GM23338 (cell line): ENCODE measurements at regions not wholly inside any gene's neighbourhood (a gene's known extent, or its start where the extent isn't known, plus 50 kb on each side); places are given as distances from the start of the nearest gene placed in this dataset.

Source experiments
- ATAC-seq: fragments of 200-7000 bp; cut with Tn5 transposase; 3 replicates; pipeline ENCODE4 v1.9.1; 2020
- DNase-seq: peaks from one replicate; pipeline ENCODE4 v3.0.0-alpha.2; 2015; ENCODE audit warnings: low spot score
- H2AFZ ChIP-seq: fragments of 200-600 bp; sonication (generic); 2 replicates; pipeline ENCODE4 v1.8.0; 2016; ENCODE audit warnings: antibody characterized with exemption, mild to moderate bottlenecking, moderate library complexity
- H3F3A ChIP-seq: fragments of 200-600 bp; sonication (generic); replicated peaks from 2 replicates; pipeline ENCODE4 v1.8.0; 2017; ENCODE audit warnings: antibody characterized with exemption, mixed run types, low read depth
- H3K27ac ChIP-seq: fragments of 200-600 bp; sonication (generic); 2 replicates; pipeline ENCODE4 v1.6.1; 2016; ENCODE audit warnings: low read depth
- H3K27me3 ChIP-seq: fragments of 200-600 bp; sonication (generic); 2 replicates; pipeline ENCODE4 v1.8.0; 2016; ENCODE audit warnings: mild to moderate bottlenecking, mixed run types, moderate library complexity; ENCODE audit not compliant: insufficient read depth
- H3K36me3 ChIP-seq: fragments of 200-600 bp; sonication (generic); 2 replicates; pipeline ENCODE4 v1.8.0; 2016; ENCODE audit warnings: mild to moderate bottlenecking; ENCODE audit not compliant: insufficient read depth
- H3K4me1 ChIP-seq: fragments of 200-600 bp; sonication (generic); 2 replicates; pipeline ENCODE4 v1.8.0; 2016; ENCODE audit warnings: mild to moderate bottlenecking, moderate library complexity; ENCODE audit not compliant: insufficient read depth
- H3K4me2 ChIP-seq: fragments of 200-600 bp; sonication (generic); 2 replicates; pipeline ENCODE4 v1.7.1; 2017; ENCODE audit warnings: mixed run types
- H3K4me3 ChIP-seq: fragments of 200-600 bp; sonication (generic); 2 replicates; pipeline ENCODE4 v1.6.1; 2016; ENCODE audit warnings: mixed run types
- H3K79me2 ChIP-seq: fragments of 200-600 bp; sonication (generic); replicated peaks from 2 replicates; pipeline ENCODE4 v1.8.0; 2017; ENCODE audit warnings: mild to moderate bottlenecking; ENCODE audit not compliant: insufficient read depth
- H3K9me2 ChIP-seq: fragments of 200-600 bp; sonication (generic); 2 replicates; pipeline ENCODE4 v1.8.0; 2017; ENCODE audit not compliant: insufficient read depth
- H4K20me1 ChIP-seq: fragments of 200-600 bp; sonication (generic); replicated peaks from 2 replicates; pipeline ENCODE4 v1.8.0; 2017; ENCODE audit warnings: mild to moderate bottlenecking; ENCODE audit not compliant: insufficient read depth
- H3K27ac Mint-ChIP-seq: 2 replicates; pipeline ENCODE4 v1.8.0; 2020; ENCODE audit warnings: inconsistent platforms, mild to moderate bottlenecking, moderate library complexity, mixed read lengths
- H3K27me3 Mint-ChIP-seq: 3 replicates; pipeline ENCODE4 v1.8.0; 2022; ENCODE audit warnings: low read depth, mild to moderate bottlenecking, moderate library complexity, mixed read lengths, inconsistent platforms; ENCODE audit not compliant: insufficient read depth, poor library complexity
- H3K36me3 Mint-ChIP-seq: 3 replicates; pipeline ENCODE4 v1.8.0; 2021; ENCODE audit warnings: low read depth, mild to moderate bottlenecking, inconsistent platforms, moderate library complexity, mixed read lengths
- H3K4me1 Mint-ChIP-seq: 3 replicates; pipeline ENCODE4 v1.8.0; 2020; ENCODE audit warnings: mild to moderate bottlenecking, inconsistent platforms, mixed read lengths
- H3K4me3 Mint-ChIP-seq: 3 replicates; pipeline ENCODE4 v1.8.0; 2021; ENCODE audit warnings: moderate library complexity, mild to moderate bottlenecking, inconsistent platforms, mixed read lengths
- H3K9me3 Mint-ChIP-seq: 3 replicates; pipeline ENCODE4 v1.8.0; 2020; ENCODE audit warnings: moderate library complexity, mild to moderate bottlenecking, inconsistent platforms, mixed read lengths
- CREB1 ChIP-seq: fragments of 250-450 bp; sonication (Bioruptor Pico); IDR thresholded peaks from 2 replicates; pipeline ENCODE4 v1.5.0; 2020; ENCODE audit warnings: low read depth, mild to moderate bottlenecking, moderate library complexity
- EZH2 ChIP-seq: fragments of 200-600 bp; sonication (generic); IDR thresholded peaks from one replicate; pipeline ENCODE4 v1.8.0; 2017; ENCODE audit warnings: antibody characterized with exemption, mild to moderate bottlenecking, low read depth; ENCODE audit not compliant: unreplicated experiment
- EZH2phosphoT487 ChIP-seq: fragments of 200-600 bp; sonication (generic); IDR thresholded peaks from one replicate; pipeline ENCODE4 v1.8.1; 2018; ENCODE audit warnings: antibody characterized with exemption; ENCODE audit not compliant: unreplicated experiment
- JUNB ChIP-seq: IDR thresholded peaks from one replicate; pipeline ENCODE4 v1.6.1; 2016; ENCODE audit warnings: antibody characterized with exemption; ENCODE audit not compliant: unreplicated experiment
- NANOG ChIP-seq: IDR thresholded peaks from 2 replicates; pipeline ENCODE4 v1.6.1; 2016; ENCODE audit warnings: antibody characterized with exemption, borderline replicate concordance
- POLR2AphosphoS5 ChIP-seq: IDR thresholded peaks from 2 replicates; pipeline ENCODE4 v1.6.1; 2016; ENCODE audit warnings: antibody characterized with exemption, low read depth
- STAT1 ChIP-seq: IDR thresholded peaks from one replicate; pipeline ENCODE4 v1.6.1; 2016; ENCODE audit warnings: antibody characterized with exemption; ENCODE audit not compliant: unreplicated experiment
- ZNF114 ChIP-seq: fragments of 250-450 bp; sonication (Bioruptor Pico); IDR thresholded peaks from 2 replicates; pipeline ENCODE4 v1.5.0; 2020; ENCODE audit warnings: mild to moderate bottlenecking, moderate library complexity
- ZNF331 ChIP-seq: fragments of 250-450 bp; sonication (Bioruptor Pico); IDR thresholded peaks from 2 replicates; pipeline ENCODE4 v1.5.0; 2020; ENCODE audit warnings: low read depth, mild to moderate bottlenecking, moderate library complexity
- TF ChIP-seq, protein P1 (sequence below): fragments of 250-450 bp; sonication (Bioruptor Pico); IDR thresholded peaks from 2 replicates; pipeline ENCODE4 v1.5.0; 2020; ENCODE audit warnings: mild to moderate bottlenecking, moderate library complexity
- TF ChIP-seq, protein P2 (sequence below): IDR thresholded peaks from 2 replicates; pipeline ENCODE4 v1.6.1; 2016; ENCODE audit warnings: antibody characterized with exemption
- TF ChIP-seq, protein P3 (sequence below), 2 experiments: fragments of 200-600 bp in 1 of 2; sonication (generic) in 1 of 2; conservative IDR thresholded peaks; 2 replicates each; pipeline versions ENCODE4 v1.5.1 to v1.6.1; 2016 to 2017; ENCODE audit warnings: antibody characterized with exemption in 2 of 2, low read depth in 2 of 2, mild to moderate bottlenecking in 2 of 2, moderate library complexity in 1 of 2
- TF ChIP-seq, protein P4 (sequence below): IDR thresholded peaks from one replicate; pipeline ENCODE4 v1.6.1; 2018; ENCODE audit warnings: antibody characterized with exemption; ENCODE audit not compliant: unreplicated experiment

DNA sequence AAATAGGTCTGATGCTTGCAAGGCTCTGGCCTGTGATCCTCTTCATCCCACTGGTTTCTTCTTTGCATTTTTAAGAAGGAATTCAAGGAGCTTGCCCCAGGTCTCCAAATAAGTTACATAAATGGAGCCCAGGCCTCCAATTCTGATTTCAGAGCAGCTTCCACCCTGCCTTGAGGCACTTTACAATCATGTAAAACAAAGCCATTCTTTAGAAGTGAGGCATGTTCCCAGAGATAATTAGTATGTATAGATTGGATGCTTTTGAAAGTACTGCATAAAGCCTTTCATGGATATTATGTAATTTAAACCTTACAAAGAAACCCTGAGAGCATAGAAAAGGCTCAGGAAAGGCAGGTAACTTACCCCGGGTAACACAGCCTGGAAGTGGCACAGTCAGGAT lies 466.5 kb downstream of the MIAT start:
- Mint-ChIP-seq H3K9me3 (no peaks in the 10 kb centered on the region), H3K4me1 (no peaks in the 10 kb centered on the region), H3K27me3 (no peaks in the 10 kb centered on the region), H3K27ac (no peak overlapping the region), H3K36me3 (no peaks in the 10 kb centered on the region), H3K4me3 (no peak overlapping the region)
- H3K4me1 ChIP-seq: no peaks in the 10 kb centered on the region
- no peaks in the 10 kb centered on the region for H3K27me3 ChIP-seq
- H4K20me1 ChIP-seq: no peaks in the 10 kb centered on the region
- no peaks in the 10 kb centered on the region for H3K9me2 ChIP-seq
- TF ChIP-seq JUNB (no peak), NANOG (no peak), ZNF114 (no peak), ZNF331 (CRISPR knock-in tag) (no peak), CREB1 (CRISPR knock-in tag) (no peak), POLR2AphosphoS5 (no peak), EZH2 (no peak), STAT1 (no peak), EZH2phosphoT487 (no peak)
- TF ChIP-seq, protein P1, sequence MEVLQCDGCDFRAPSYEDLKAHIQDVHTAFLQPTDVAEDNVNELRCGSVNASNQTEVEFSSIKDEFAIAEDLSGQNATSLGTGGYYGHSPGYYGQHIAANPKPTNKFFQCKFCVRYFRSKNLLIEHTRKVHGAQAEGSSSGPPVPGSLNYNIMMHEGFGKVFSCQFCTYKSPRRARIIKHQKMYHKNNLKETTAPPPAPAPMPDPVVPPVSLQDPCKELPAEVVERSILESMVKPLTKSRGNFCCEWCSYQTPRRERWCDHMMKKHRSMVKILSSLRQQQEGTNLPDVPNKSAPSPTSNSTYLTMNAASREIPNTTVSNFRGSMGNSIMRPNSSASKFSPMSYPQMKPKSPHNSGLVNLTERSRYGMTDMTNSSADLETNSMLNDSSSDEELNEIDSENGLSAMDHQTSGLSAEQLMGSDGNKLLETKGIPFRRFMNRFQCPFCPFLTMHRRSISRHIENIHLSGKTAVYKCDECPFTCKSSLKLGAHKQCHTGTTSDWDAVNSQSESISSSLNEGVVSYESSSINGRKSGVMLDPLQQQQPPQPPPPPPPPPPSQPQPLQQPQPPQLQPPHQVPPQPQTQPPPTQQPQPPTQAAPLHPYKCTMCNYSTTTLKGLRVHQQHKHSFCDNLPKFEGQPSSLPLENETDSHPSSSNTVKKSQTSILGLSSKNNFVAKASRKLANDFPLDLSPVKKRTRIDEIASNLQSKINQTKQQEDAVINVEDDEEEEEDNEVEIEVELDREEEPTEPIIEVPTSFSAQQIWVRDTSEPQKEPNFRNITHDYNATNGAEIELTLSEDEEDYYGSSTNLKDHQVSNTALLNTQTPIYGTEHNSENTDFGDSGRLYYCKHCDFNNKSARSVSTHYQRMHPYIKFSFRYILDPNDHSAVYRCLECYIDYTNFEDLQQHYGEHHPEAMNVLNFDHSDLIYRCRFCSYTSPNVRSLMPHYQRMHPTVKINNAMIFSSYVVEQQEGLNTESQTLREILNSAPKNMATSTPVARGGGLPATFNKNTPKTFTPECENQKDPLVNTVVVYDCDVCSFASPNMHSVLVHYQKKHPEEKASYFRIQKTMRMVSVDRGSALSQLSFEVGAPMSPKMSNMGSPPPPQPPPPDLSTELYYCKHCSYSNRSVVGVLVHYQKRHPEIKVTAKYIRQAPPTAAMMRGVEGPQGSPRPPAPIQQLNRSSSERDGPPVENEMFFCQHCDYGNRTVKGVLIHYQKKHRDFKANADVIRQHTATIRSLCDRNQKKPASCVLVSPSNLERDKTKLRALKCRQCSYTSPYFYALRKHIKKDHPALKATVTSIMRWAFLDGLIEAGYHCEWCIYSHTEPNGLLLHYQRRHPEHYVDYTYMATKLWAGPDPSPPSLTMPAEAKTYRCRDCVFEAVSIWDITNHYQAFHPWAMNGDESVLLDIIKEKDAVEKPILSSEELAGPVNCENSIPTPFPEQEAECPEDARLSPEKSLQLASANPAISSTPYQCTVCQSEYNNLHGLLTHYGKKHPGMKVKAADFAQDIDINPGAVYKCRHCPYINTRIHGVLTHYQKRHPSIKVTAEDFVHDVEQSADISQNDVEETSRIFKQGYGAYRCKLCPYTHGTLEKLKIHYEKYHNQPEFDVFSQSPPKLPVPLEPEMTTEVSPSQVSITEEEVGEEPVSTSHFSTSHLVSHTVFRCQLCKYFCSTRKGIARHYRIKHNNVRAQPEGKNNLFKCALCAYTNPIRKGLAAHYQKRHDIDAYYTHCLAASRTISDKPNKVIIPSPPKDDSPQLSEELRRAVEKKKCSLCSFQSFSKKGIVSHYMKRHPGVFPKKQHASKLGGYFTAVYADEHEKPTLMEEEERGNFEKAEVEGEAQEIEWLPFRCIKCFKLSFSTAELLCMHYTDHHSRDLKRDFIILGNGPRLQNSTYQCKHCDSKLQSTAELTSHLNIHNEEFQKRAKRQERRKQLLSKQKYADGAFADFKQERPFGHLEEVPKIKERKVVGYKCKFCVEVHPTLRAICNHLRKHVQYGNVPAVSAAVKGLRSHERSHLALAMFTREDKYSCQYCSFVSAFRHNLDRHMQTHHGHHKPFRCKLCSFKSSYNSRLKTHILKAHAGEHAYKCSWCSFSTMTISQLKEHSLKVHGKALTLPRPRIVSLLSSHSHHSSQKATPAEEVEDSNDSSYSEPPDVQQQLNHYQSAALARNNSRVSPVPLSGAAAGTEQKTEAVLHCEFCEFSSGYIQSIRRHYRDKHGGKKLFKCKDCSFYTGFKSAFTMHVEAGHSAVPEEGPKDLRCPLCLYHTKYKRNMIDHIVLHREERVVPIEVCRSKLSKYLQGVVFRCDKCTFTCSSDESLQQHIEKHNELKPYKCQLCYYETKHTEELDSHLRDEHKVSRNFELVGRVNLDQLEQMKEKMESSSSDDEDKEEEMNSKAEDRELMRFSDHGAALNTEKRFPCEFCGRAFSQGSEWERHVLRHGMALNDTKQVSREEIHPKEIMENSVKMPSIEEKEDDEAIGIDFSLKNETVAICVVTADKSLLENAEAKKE (CRISPR knock-in tag): no peak
- TF ChIP-seq, protein P2, sequence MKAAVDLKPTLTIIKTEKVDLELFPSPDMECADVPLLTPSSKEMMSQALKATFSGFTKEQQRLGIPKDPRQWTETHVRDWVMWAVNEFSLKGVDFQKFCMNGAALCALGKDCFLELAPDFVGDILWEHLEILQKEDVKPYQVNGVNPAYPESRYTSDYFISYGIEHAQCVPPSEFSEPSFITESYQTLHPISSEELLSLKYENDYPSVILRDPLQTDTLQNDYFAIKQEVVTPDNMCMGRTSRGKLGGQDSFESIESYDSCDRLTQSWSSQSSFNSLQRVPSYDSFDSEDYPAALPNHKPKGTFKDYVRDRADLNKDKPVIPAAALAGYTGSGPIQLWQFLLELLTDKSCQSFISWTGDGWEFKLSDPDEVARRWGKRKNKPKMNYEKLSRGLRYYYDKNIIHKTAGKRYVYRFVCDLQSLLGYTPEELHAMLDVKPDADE: no peak
- TF ChIP-seq, protein P3, sequence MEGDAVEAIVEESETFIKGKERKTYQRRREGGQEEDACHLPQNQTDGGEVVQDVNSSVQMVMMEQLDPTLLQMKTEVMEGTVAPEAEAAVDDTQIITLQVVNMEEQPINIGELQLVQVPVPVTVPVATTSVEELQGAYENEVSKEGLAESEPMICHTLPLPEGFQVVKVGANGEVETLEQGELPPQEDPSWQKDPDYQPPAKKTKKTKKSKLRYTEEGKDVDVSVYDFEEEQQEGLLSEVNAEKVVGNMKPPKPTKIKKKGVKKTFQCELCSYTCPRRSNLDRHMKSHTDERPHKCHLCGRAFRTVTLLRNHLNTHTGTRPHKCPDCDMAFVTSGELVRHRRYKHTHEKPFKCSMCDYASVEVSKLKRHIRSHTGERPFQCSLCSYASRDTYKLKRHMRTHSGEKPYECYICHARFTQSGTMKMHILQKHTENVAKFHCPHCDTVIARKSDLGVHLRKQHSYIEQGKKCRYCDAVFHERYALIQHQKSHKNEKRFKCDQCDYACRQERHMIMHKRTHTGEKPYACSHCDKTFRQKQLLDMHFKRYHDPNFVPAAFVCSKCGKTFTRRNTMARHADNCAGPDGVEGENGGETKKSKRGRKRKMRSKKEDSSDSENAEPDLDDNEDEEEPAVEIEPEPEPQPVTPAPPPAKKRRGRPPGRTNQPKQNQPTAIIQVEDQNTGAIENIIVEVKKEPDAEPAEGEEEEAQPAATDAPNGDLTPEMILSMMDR (conservative IDR thresholded peaks at IDR 0.05; ENCODE audit: low read depth in 2 of 2): no peak
- TF ChIP-seq, protein P4, sequence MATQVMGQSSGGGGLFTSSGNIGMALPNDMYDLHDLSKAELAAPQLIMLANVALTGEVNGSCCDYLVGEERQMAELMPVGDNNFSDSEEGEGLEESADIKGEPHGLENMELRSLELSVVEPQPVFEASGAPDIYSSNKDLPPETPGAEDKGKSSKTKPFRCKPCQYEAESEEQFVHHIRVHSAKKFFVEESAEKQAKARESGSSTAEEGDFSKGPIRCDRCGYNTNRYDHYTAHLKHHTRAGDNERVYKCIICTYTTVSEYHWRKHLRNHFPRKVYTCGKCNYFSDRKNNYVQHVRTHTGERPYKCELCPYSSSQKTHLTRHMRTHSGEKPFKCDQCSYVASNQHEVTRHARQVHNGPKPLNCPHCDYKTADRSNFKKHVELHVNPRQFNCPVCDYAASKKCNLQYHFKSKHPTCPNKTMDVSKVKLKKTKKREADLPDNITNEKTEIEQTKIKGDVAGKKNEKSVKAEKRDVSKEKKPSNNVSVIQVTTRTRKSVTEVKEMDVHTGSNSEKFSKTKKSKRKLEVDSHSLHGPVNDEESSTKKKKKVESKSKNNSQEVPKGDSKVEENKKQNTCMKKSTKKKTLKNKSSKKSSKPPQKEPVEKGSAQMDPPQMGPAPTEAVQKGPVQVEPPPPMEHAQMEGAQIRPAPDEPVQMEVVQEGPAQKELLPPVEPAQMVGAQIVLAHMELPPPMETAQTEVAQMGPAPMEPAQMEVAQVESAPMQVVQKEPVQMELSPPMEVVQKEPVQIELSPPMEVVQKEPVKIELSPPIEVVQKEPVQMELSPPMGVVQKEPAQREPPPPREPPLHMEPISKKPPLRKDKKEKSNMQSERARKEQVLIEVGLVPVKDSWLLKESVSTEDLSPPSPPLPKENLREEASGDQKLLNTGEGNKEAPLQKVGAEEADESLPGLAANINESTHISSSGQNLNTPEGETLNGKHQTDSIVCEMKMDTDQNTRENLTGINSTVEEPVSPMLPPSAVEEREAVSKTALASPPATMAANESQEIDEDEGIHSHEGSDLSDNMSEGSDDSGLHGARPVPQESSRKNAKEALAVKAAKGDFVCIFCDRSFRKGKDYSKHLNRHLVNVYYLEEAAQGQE: no peak
- no peak overlapping the region for H2AFZ ChIP-seq
- no peak overlapping the region for H3K4me2 ChIP-seq
- ATAC-seq (no peak), DNase-seq (no peak)
- H3F3A ChIP-seq: no peaks in the 10 kb centered on the region
- H3K79me2 ChIP-seq: no peaks in the 10 kb centered on the region
- no peak overlapping the region for H3K27ac ChIP-seq
- H3K36me3 ChIP-seq: no peaks in the 10 kb centered on the region
- no peak overlapping the region for H3K4me3 ChIP-seq
